SK-N-SH (cell line): ENCODE measurements at regions not wholly inside any gene's neighbourhood (a gene's known extent, or its start where the extent isn't known, plus 50 kb on each side); places are given as distances from the start of the nearest gene placed in this dataset.

Source experiments
- CTCF ChIA-PET: fragments of 300-600, 350-600 bp; formaldehyde crosslinking; extraction: SDS; loops from one replicate; lab custom pipeline; 2021; lab: Yijun Ruan, JAX
- POLR2A ChIA-PET: fragments of 350-600 bp; sonication (Branson Sonifier 250); formaldehyde crosslinking; extraction: SDS; loops from one replicate; lab custom pipeline; 2020; ENCODE audit warnings: antibody characterized with exemption, inconsistent platforms; lab: Yijun Ruan, JAX
- DNase-seq: peaks from one replicate; pipeline ENCODE4 v3.0.0; 2012
- H2AFZ ChIP-seq: fragments of 200-600 bp; sonication (generic); 2 replicates; pipeline ENCODE4 v1.8.1; 2016; ENCODE audit warnings: antibody characterized with exemption, mild to moderate bottlenecking, low read depth
- H3F3A ChIP-seq: fragments of 200-600 bp; sonication (generic); replicated peaks from 2 replicates; pipeline ENCODE3; 2016; ENCODE audit warnings: antibody characterized with exemption, mild to moderate bottlenecking; ENCODE audit not compliant: insufficient read depth
- H3K27ac ChIP-seq, 2 experiments: fragments of 200-500 bp in 1 of 2; fragments of 200-600 bp in 1 of 2; sonication (Bioruptor generic) in 1 of 2; sonication (generic), shearing (Covaris generic) in 1 of 2; 2 replicates each; pipeline versions ENCODE4 v1.5.1 to v1.6.1; 2014 to 2016; ENCODE audit warnings: low read depth in 2 of 2, inconsistent platforms in 1 of 2, low read length in 1 of 2, mild to moderate bottlenecking in 1 of 2, mixed read lengths in 1 of 2
- H3K27me3 ChIP-seq: fragments of 200-600 bp; sonication (generic), shearing (Covaris generic); 2 replicates; pipeline ENCODE4 v1.6.1; 2016; ENCODE audit warnings: mixed run types; ENCODE audit not compliant: insufficient read depth
- H3K36me3 ChIP-seq, 2 experiments: fragments of 200-500 bp in 1 of 2; fragments of 200-600 bp in 1 of 2; sonication (Bioruptor generic) in 1 of 2; sonication (generic) in 1 of 2; replicated peaks in 1 of 2; 2 replicates each; pipeline versions ENCODE3 to v1.5.1; 2014 to 2016; ENCODE audit warnings: low read length in 1 of 2, mild to moderate bottlenecking in 1 of 2; ENCODE audit not compliant: insufficient read depth in 2 of 2, control insufficient read depth in 1 of 2
- H3K4me1 ChIP-seq, 2 experiments: fragments of 200-500 bp in 1 of 2; fragments of 200-600 bp in 1 of 2; sonication (Bioruptor generic) in 1 of 2; sonication (generic), shearing (Covaris generic) in 1 of 2; 2 replicates each; pipeline versions ENCODE4 v1.5.1 to v1.6.1; 2014 to 2016; ENCODE audit warnings: low read depth in 1 of 2, low read length in 1 of 2, mixed run types in 1 of 2; ENCODE audit not compliant: insufficient read depth in 2 of 2, control insufficient read depth in 1 of 2
- H3K4me2 ChIP-seq: fragments of 200-600 bp; sonication (generic), shearing (Covaris generic); 2 replicates; pipeline ENCODE4 v1.6.1; 2017; ENCODE audit warnings: mixed run types
- H3K4me3 ChIP-seq, 2 experiments: fragments of 200-500 bp in 1 of 2; fragments of 200-600 bp in 1 of 2; sonication (Bioruptor generic) in 1 of 2; sonication (generic), shearing (Covaris generic) in 1 of 2; 2 replicates each; pipeline versions ENCODE4 v1.5.1 to v1.8.1; 2014 to 2016; ENCODE audit warnings: low read depth in 2 of 2, inconsistent platforms in 1 of 2, low read length in 1 of 2, mild to moderate bottlenecking in 1 of 2, mixed read lengths in 1 of 2, moderate library complexity in 1 of 2
- H3K79me2 ChIP-seq: fragments of 200-600 bp; sonication (generic); 2 replicates; pipeline ENCODE4 v1.8.1; 2017; ENCODE audit warnings: mild to moderate bottlenecking; ENCODE audit not compliant: insufficient read depth
- H3K9ac ChIP-seq: fragments of 200-600 bp; sonication (generic); 2 replicates; pipeline ENCODE4 v1.6.1; 2017; ENCODE audit warnings: mixed run types
- H3K9me2 ChIP-seq: fragments of 200-600 bp; sonication (generic); 2 replicates; pipeline ENCODE4 v1.6.1; 2017; ENCODE audit warnings: mixed run types
- H3K9me3 ChIP-seq: fragments of 200-600 bp; sonication (generic); 2 replicates; pipeline ENCODE4 v1.6.1; 2017; ENCODE audit warnings: mixed run types, mild to moderate bottlenecking, moderate library complexity
- H4K20me1 ChIP-seq: fragments of 200-600 bp; sonication (generic); 2 replicates; pipeline ENCODE4 v1.6.1; 2017; ENCODE audit warnings: mild to moderate bottlenecking, mixed run types; ENCODE audit not compliant: insufficient read depth
- CHD2 ChIP-seq: fragments of 150-350 bp; IDR thresholded peaks from 2 replicates; pipeline ENCODE4 v1.6.1; 2018; ENCODE audit warnings: low read length; ENCODE audit not compliant: partially characterized antibody
- ELF1 ChIP-seq: IDR thresholded peaks from 2 replicates; pipeline ENCODE4 v1.4.0; 2012
- GATA2 ChIP-seq: sonication (generic); formaldehyde crosslinking; IDR thresholded peaks from 2 replicates; pipeline ENCODE4 v1.5.0; 2020; ENCODE audit warnings: mild to moderate bottlenecking, missing genetic modification reagents
- MEF2A ChIP-seq: IDR thresholded peaks from 2 replicates; pipeline ENCODE4 v1.4.0; 2012; ENCODE audit warnings: low read depth, borderline replicate concordance
- NFIC ChIP-seq: IDR thresholded peaks from 2 replicates; pipeline ENCODE4 v1.4.0; 2012; ENCODE audit warnings: borderline replicate concordance
- RAD21 ChIP-seq: IDR thresholded peaks from 2 replicates; pipeline ENCODE4 v1.6.1; 2012; ENCODE audit warnings: mild to moderate bottlenecking, low read length
- TEAD4 ChIP-seq: IDR thresholded peaks from 2 replicates; pipeline ENCODE4 v1.4.0; 2012; ENCODE audit warnings: mild to moderate bottlenecking, borderline replicate concordance; ENCODE audit not compliant: insufficient read depth
- WGBS: methylation state at CpG from one replicate; pipeline ENCODE4 v1.1.6; 2017; ENCODE audit warnings: low lambda C conversion rate; 5-methylcytosine and 5-hydroxymethylcytosine counted together
- TF ChIP-seq, protein P1 (sequence below): fragments of 200-600 bp; sonication (generic); IDR thresholded peaks from 2 replicates; pipeline ENCODE4 v1.6.1; 2017; ENCODE audit warnings: antibody characterized with exemption, mild to moderate bottlenecking, moderate library complexity
- TF ChIP-seq, protein P2 (sequence below): IDR thresholded peaks from 2 replicates; pipeline ENCODE4 v1.4.0; 2012; ENCODE audit warnings: low read depth, borderline replicate concordance
- TF ChIP-seq, protein P3 (sequence below): IDR thresholded peaks from 2 replicates; pipeline ENCODE4 v1.4.0; 2012; ENCODE audit warnings: low read depth
- TF ChIP-seq, protein P4 (sequence below): IDR thresholded peaks from 2 replicates; pipeline ENCODE4 v1.6.1; 2012; ENCODE audit warnings: mild to moderate bottlenecking, low read depth, low read length, moderate library complexity

DNA sequence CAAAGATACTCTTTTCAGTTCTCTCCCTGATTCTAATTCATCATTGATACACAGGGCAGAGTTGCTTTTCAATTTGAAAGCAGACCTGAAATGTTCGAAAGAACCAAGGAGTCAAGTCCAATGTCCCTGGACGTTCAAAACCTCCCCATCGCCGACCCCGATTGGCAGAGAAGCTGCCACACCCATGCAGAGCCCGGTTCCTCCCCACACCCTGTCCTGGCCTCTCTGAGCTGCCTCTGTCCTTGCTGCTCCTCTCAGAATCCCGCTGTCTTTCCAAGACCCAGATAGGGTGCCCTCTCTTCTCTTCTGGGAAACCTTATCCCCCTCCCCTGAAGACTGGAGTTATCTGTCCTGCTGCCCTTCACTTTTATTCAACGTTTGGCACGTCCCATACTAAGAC, 52.3 kb upstream of the CITED2 start:
- no peak for DNase-seq
- Histone ChIP-seq H3K79me2 (no peaks in the 10 kb centered on the region), H3K4me2 (no peak overlapping the region), H3K27ac (no peak overlapping the region), H2AFZ (no peak overlapping the region), H3K4me1 (no peaks in the 10 kb centered on the region; a peak in 1 of 4 replicates), H3K9me2 (no peaks in the 10 kb centered on the region), H3K4me3 (no peak overlapping the region), H4K20me1 (no peaks in the 10 kb centered on the region), H3F3A (no peaks in the 10 kb centered on the region), H3K9me3 (no peaks in the 10 kb centered on the region), H3K27me3 (no peaks in the 10 kb centered on the region), H3K36me3 (no peaks in the 10 kb centered on the region), H3K9ac (no peak overlapping the region)
- ChIA-PET POLR2A (no interaction called here), CTCF (interaction anchor here (1.0 kb wide), 1 partner anchor 464 kb away, joined by 3 read pairs; no protein-coding TSS in a partner anchor)
- TF ChIP-seq MEF2A: no peak
- TF ChIP-seq, protein P1, sequence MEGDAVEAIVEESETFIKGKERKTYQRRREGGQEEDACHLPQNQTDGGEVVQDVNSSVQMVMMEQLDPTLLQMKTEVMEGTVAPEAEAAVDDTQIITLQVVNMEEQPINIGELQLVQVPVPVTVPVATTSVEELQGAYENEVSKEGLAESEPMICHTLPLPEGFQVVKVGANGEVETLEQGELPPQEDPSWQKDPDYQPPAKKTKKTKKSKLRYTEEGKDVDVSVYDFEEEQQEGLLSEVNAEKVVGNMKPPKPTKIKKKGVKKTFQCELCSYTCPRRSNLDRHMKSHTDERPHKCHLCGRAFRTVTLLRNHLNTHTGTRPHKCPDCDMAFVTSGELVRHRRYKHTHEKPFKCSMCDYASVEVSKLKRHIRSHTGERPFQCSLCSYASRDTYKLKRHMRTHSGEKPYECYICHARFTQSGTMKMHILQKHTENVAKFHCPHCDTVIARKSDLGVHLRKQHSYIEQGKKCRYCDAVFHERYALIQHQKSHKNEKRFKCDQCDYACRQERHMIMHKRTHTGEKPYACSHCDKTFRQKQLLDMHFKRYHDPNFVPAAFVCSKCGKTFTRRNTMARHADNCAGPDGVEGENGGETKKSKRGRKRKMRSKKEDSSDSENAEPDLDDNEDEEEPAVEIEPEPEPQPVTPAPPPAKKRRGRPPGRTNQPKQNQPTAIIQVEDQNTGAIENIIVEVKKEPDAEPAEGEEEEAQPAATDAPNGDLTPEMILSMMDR: no peak
- TF ChIP-seq, protein P2, sequence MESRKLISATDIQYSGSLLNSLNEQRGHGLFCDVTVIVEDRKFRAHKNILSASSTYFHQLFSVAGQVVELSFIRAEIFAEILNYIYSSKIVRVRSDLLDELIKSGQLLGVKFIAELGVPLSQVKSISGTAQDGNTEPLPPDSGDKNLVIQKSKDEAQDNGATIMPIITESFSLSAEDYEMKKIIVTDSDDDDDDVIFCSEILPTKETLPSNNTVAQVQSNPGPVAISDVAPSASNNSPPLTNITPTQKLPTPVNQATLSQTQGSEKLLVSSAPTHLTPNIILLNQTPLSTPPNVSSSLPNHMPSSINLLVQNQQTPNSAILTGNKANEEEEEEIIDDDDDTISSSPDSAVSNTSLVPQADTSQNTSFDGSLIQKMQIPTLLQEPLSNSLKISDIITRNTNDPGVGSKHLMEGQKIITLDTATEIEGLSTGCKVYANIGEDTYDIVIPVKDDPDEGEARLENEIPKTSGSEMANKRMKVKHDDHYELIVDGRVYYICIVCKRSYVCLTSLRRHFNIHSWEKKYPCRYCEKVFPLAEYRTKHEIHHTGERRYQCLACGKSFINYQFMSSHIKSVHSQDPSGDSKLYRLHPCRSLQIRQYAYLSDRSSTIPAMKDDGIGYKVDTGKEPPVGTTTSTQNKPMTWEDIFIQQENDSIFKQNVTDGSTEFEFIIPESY: no peak
- TF ChIP-seq NFIC: no peak
- TF ChIP-seq GATA2: no peak
- no peak for TF ChIP-seq CHD2
- no peak for TF ChIP-seq RAD21
- TF ChIP-seq TEAD4: no peak
- 16% methylated on average over 8 of the region's 9 CpGs for WGBS

DNA sequence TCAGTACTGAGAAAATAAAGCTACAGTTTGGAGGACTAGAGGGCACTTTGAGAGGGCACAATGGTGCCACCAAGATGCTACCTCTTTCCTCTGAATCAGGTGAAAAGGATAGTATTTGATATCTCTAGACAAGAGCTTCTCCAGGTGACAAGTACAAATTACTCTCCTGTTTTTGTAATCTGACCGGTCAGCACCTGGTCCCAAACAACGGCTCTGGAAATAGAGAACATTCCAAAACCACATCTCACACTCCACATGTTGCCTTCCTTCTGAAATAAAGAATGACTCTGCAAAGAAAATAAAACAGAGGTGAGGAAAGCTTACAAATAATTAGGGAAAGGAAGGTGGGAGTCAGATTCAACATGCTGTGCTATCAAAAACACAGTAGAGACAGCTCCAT, 51.3 kb upstream of the CITED2 start:
- no peak for DNase-seq
- Histone ChIP-seq H2AFZ (no peak overlapping the region), H3K4me1 (no peaks in the 10 kb centered on the region; a peak in 1 of 4 replicates), H3K4me2 (no peak overlapping the region), H3K36me3 (no peaks in the 10 kb centered on the region), H3K4me3 (no peak overlapping the region), H4K20me1 (no peaks in the 10 kb centered on the region), H3K27ac (no peak overlapping the region), H3K79me2 (no peaks in the 10 kb centered on the region), H3K9me2 (no peaks in the 10 kb centered on the region), H3K9ac (no peak overlapping the region), H3K9me3 (no peaks in the 10 kb centered on the region), H3K27me3 (no peaks in the 10 kb centered on the region), H3F3A (no peaks in the 10 kb centered on the region)
- TF ChIP-seq, protein P3, sequence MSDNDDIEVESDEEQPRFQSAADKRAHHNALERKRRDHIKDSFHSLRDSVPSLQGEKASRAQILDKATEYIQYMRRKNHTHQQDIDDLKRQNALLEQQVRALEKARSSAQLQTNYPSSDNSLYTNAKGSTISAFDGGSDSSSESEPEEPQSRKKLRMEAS: no peak
- TF ChIP-seq ELF1: no peak
- TF ChIP-seq, protein P4, sequence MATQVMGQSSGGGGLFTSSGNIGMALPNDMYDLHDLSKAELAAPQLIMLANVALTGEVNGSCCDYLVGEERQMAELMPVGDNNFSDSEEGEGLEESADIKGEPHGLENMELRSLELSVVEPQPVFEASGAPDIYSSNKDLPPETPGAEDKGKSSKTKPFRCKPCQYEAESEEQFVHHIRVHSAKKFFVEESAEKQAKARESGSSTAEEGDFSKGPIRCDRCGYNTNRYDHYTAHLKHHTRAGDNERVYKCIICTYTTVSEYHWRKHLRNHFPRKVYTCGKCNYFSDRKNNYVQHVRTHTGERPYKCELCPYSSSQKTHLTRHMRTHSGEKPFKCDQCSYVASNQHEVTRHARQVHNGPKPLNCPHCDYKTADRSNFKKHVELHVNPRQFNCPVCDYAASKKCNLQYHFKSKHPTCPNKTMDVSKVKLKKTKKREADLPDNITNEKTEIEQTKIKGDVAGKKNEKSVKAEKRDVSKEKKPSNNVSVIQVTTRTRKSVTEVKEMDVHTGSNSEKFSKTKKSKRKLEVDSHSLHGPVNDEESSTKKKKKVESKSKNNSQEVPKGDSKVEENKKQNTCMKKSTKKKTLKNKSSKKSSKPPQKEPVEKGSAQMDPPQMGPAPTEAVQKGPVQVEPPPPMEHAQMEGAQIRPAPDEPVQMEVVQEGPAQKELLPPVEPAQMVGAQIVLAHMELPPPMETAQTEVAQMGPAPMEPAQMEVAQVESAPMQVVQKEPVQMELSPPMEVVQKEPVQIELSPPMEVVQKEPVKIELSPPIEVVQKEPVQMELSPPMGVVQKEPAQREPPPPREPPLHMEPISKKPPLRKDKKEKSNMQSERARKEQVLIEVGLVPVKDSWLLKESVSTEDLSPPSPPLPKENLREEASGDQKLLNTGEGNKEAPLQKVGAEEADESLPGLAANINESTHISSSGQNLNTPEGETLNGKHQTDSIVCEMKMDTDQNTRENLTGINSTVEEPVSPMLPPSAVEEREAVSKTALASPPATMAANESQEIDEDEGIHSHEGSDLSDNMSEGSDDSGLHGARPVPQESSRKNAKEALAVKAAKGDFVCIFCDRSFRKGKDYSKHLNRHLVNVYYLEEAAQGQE: no peak
- ChIA-PET CTCF (no interaction called here), POLR2A (no interaction called here)
- 47% methylated on average over 2 of the region's 2 CpGs for WGBS
